ENCODE measurements at regions not wholly inside any gene's neighbourhood (a gene's known extent, or its start where the extent isn't known, plus 50 kb on each side); places are given as distances from the start of the nearest gene placed in this dataset.
"Not testable (repeated sequence)": the region's sequence is repeated elsewhere in the genome, so short reads cannot be mapped to it uniquely, and the experiment has no call there.

DNA sequence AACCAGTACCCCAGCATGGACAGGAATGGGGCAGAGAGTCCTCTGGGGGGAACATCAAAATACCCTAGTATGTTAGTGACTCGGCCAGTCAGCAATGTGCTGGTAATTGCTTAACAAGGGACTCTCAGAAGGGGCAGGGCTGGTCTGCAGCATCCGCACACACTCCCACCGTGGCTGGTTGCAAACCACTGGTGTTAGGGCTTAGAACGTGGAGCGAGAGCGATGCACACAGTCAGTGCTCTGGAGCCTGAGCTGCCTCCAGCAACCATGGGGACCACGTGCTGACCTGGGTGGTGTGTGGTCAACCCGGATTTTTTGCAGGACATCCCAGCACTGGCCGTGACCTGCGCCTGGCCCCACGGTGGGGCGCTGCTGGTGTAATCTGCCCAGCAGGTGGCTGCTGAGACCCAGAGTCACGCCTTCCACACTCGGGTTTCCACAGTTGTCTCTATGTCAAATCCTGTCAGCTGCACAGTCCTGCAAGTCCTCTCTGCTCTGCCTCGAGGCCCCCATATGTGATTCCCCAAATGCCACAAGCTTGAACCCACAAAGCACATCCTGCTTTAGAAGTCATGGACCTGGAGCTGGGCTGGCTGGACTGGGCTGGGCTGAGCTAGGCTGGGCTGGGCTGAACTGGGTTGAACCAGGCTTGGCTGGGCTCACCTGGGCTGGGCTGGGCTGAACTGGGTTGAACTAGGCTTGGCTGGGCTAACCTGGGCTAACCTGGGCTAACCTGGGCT is 50.6 kb upstream of the GPC1 start:
- CTCF ChIA-PET: interaction anchor here (1.9 to 3.6 kb wide), 2 partner anchors 9 to 54 kb away, joined by 5 to 18 read pairs; no protein-coding TSS in a partner anchor
- TF ChIP-seq, protein P1, sequence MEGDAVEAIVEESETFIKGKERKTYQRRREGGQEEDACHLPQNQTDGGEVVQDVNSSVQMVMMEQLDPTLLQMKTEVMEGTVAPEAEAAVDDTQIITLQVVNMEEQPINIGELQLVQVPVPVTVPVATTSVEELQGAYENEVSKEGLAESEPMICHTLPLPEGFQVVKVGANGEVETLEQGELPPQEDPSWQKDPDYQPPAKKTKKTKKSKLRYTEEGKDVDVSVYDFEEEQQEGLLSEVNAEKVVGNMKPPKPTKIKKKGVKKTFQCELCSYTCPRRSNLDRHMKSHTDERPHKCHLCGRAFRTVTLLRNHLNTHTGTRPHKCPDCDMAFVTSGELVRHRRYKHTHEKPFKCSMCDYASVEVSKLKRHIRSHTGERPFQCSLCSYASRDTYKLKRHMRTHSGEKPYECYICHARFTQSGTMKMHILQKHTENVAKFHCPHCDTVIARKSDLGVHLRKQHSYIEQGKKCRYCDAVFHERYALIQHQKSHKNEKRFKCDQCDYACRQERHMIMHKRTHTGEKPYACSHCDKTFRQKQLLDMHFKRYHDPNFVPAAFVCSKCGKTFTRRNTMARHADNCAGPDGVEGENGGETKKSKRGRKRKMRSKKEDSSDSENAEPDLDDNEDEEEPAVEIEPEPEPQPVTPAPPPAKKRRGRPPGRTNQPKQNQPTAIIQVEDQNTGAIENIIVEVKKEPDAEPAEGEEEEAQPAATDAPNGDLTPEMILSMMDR (IDR thresholded peaks at IDR 0.05; ENCODE audit: insufficient read depth, low read length, missing control alignments): no peak
- POLR2A ChIA-PET: interaction anchor here (3.4 kb wide), 1 partner anchor 15 kb away, joined by 12 read pairs; no protein-coding TSS in a partner anchor
- no peak for DNase-seq (ENCODE audit: low read depth, low spot score)
- H3K4me3 ChIP-seq (ENCODE audit: low read depth, low read length): no peak overlapping the region

DNA sequence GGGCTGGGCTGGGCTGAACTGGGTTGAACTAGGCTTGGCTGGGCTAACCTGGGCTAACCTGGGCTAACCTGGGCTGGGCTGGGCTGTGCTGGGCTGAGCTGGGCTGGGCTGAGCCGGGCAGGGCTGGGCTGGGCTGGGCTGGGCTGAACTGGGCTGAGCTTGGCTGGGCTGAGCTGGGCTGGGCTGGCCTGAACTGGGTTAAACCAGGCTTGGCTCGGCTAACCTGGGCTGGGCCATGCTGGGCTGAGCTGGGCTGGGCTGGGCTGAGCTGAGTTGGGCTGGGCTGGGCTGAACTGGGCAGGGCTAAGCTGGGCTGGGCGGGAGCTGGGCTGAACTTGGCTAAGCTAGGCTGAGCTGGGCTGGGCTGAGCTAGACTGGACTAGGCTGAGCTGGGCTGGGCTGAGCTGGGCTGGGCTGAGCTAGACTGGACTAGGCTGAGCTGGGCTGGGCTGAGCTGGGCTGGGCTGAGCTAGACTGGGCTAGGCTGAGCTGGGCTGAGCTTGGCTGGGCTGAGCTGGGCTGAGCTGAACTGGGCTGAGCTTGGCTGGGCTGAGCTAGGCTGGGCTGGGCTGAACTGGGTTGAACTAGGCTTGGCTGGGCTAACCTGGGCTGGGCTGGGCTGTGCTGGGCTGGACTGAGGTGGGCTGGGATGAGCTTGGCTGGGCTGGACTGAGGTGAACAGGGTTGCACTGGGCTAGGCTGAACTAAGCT is 49.9 kb upstream of the GPC1 start:
- H3K4me3 ChIP-seq (ENCODE audit: low read depth, low read length); DNase-seq (ENCODE audit: low read depth, low spot score): not testable (repeated sequence)
- ChIA-PET POLR2A (interaction anchor here (2.6 to 3.4 kb wide), 2 partner anchors 11 to 15 kb away, joined by 12 to 13 read pairs; no protein-coding TSS in a partner anchor), CTCF (interaction anchor here (1.5 to 3.6 kb wide), 3 partner anchors 10 to 53 kb away, joined by 5 to 18 read pairs (median 6); no protein-coding TSS in a partner anchor)

Measured in AG04449 (cell line).